DMS153 treated with DMSO at 0.1 percent for 48 hours (cell line): ENCODE measurements at regions not wholly inside any gene's neighbourhood (a gene's known extent, or its start where the extent isn't known, plus 50 kb on each side); places are given as distances from the start of the nearest gene placed in this dataset.

Source experiments
- DNase-seq: peaks from one replicate; lab custom pipeline; 2025; ENCODE audit not compliant: unreplicated experiment; lab: John Stamatoyannopoulos, UW

- no peak for DNase-seq
Measured at GRCh38 chr12:111089616-111090015, 169.2 kb upstream of the MYL2 start.

GRCh38 chr12:111088409-111088808 is 168.0 kb upstream of the MYL2 start:
- DNase-seq = no peak

GRCh38 chr12:111086947-111087700 is 166.7 kb upstream of the MYL2 start:
- DNase-seq = no peak

- DNase-seq = no peak
Measured at GRCh38 chr12:111085096-111085495, 164.7 kb upstream of the MYL2 start.

- no peak for DNase-seq
Measured at GRCh38 chr12:111084605-111085004, 164.2 kb upstream of the MYL2 start.

GRCh38 chr12:111084158-111084557 is 163.8 kb upstream of the MYL2 start:
- no peak for DNase-seq

GRCh38 chr12:111081600-111081999 is 161.2 kb upstream of the MYL2 start:
- DNase-seq = no peak

- no peak for DNase-seq
Measured at GRCh38 chr12:111078731-111079130, 158.4 kb upstream of the MYL2 start.

- DNase-seq = no peak
Measured at GRCh38 chr12:111076611-111077451, 156.5 kb upstream of the MYL2 start.

GRCh38 chr12:111076199-111076598 is 155.8 kb upstream of the MYL2 start:
- no peak for DNase-seq

GRCh38 chr12:111074965-111075364 is 154.6 kb upstream of the MYL2 start:
- no peak for DNase-seq

- DNase-seq = no peak
Measured at GRCh38 chr12:111074559-111074958, 154.2 kb upstream of the MYL2 start.

GRCh38 chr12:111073370-111073769 is 153.0 kb upstream of the MYL2 start:
- no peak for DNase-seq

GRCh38 chr12:111072299-111072698 is 151.9 kb upstream of the MYL2 start:
- no peak for DNase-seq

- DNase-seq = no peak
Measured at GRCh38 chr12:111069886-111070285, 149.5 kb upstream of the MYL2 start.

GRCh38 chr12:111068290-111068689 is 147.9 kb upstream of the MYL2 start:
- DNase-seq = peak; percentile 26

GRCh38 chr12:111067498-111067897 is 147.1 kb upstream of the MYL2 start:
- no peak for DNase-seq

- no peak for DNase-seq
Measured at GRCh38 chr12:111066744-111067437, 146.5 kb upstream of the MYL2 start.

GRCh38 chr12:111064982-111065381 is 144.6 kb upstream of the MYL2 start:
- no peak for DNase-seq

GRCh38 chr12:111064154-111064553 is 143.8 kb upstream of the MYL2 start:
- no peak for DNase-seq

- DNase-seq = no peak
Measured at GRCh38 chr12:111063295-111064026, 143.1 kb upstream of the MYL2 start.
